ENCODE measurements at regions not wholly inside any gene's neighbourhood (a gene's known extent, or its start where the extent isn't known, plus 50 kb on each side); places are given as distances from the start of the nearest gene placed in this dataset.

- TF ChIP-seq REST (IDR thresholded peaks at IDR 0.05; ENCODE audit: low read depth, low read length) (no peak), ELF1 (IDR thresholded peaks at IDR 0.05) (no peak)
Observed at GRCh38 chr1:114224196-114224907, 70.7 kb upstream of the SYT6 start (continued).

- no peaks in the 10 kb centered on the region for H3K9me3 ChIP-seq
- WGBS (ENCODE audit: low lambda C conversion rate), result 63% methylated on average over 4 of the region's 4 CpGs
Observed at GRCh38 chr1:114222920-114223319, 69.3 kb upstream of the SYT6 start.

More at GRCh38 chr1:114222920-114223319, 69.3 kb upstream of the SYT6 start:
- ChIA-PET CTCF (no interaction called here), POLR2A (no interaction called here)
- Histone ChIP-seq H3K36me3 (replicated peaks in 1 of 2; ENCODE audit: control insufficient read depth in 1 of 2, insufficient read depth in 2 of 2, low read length in 1 of 2) (no peaks in the 10 kb centered on the region), H2AFZ (ENCODE audit: low read depth) (no peak overlapping the region), H3F3A (replicated peaks; ENCODE audit: insufficient read depth) (no peaks in the 10 kb centered on the region), H3K9me2 (no peaks in the 10 kb centered on the region), H3K79me2 (ENCODE audit: insufficient read depth) (no peaks in the 10 kb centered on the region), H4K20me1 (ENCODE audit: insufficient read depth) (no peaks in the 10 kb centered on the region), H3K4me2 (no peak overlapping the region), H3K9ac (no peak overlapping the region), H3K4me3 (ENCODE audit: low read depth in 2 of 2, low read length in 1 of 2) (no peak overlapping the region), H3K27me3 (ENCODE audit: insufficient read depth) (no peaks in the 10 kb centered on the region), H3K27ac (ENCODE audit: low read depth in 2 of 2, low read length in 1 of 2) (no peak overlapping the region), H3K4me1 (ENCODE audit: control insufficient read depth in 1 of 2, insufficient read depth in 2 of 2, low read depth in 1 of 2, low read length in 1 of 2) (peaks cover 0 to 17% of the 10 kb centered on the region in 2 experiments; a peak in 1 of 4 replicates)
- DNase-seq, result no peak
- TF ChIP-seq, protein P1, sequence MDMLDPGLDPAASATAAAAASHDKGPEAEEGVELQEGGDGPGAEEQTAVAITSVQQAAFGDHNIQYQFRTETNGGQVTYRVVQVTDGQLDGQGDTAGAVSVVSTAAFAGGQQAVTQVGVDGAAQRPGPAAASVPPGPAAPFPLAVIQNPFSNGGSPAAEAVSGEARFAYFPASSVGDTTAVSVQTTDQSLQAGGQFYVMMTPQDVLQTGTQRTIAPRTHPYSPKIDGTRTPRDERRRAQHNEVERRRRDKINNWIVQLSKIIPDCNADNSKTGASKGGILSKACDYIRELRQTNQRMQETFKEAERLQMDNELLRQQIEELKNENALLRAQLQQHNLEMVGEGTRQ (IDR thresholded peaks at IDR 0.05; ENCODE audit: borderline replicate concordance, low read depth, low read length), result no peak
- no peak for TF ChIP-seq EP300 (IDR thresholded peaks at IDR 0.05; ENCODE audit: borderline replicate concordance in 1 of 2, low read depth in 1 of 2, low read length in 1 of 2)
- TF ChIP-seq CTCF (IDR thresholded peaks at IDR 0.05), result no peak
- no peak for TF ChIP-seq SMC3 (IDR thresholded peaks at IDR 0.05; ENCODE audit: low read depth, low read length)
- no peak for TF ChIP-seq FOXJ3 (CRISPR knock-in tag; IDR thresholded peaks at IDR 0.05)
- no peak for TF ChIP-seq RXRA (IDR thresholded peaks at IDR 0.05; ENCODE audit: borderline replicate concordance, low read depth)
- TF ChIP-seq, protein P2, sequence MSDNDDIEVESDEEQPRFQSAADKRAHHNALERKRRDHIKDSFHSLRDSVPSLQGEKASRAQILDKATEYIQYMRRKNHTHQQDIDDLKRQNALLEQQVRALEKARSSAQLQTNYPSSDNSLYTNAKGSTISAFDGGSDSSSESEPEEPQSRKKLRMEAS (IDR thresholded peaks at IDR 0.05; ENCODE audit: low read depth), result no peak
- no peak for TF ChIP-seq EZH2phosphoT487 (IDR thresholded peaks at IDR 0.05; ENCODE audit: borderline replicate concordance, low read depth)
- TF ChIP-seq SIN3A (IDR thresholded peaks at IDR 0.05; ENCODE audit: borderline replicate concordance, low read depth, low read length), result no peak
- no peak for TF ChIP-seq RAD21 (IDR thresholded peaks at IDR 0.05; ENCODE audit: low read length)
- TF ChIP-seq, protein P3, sequence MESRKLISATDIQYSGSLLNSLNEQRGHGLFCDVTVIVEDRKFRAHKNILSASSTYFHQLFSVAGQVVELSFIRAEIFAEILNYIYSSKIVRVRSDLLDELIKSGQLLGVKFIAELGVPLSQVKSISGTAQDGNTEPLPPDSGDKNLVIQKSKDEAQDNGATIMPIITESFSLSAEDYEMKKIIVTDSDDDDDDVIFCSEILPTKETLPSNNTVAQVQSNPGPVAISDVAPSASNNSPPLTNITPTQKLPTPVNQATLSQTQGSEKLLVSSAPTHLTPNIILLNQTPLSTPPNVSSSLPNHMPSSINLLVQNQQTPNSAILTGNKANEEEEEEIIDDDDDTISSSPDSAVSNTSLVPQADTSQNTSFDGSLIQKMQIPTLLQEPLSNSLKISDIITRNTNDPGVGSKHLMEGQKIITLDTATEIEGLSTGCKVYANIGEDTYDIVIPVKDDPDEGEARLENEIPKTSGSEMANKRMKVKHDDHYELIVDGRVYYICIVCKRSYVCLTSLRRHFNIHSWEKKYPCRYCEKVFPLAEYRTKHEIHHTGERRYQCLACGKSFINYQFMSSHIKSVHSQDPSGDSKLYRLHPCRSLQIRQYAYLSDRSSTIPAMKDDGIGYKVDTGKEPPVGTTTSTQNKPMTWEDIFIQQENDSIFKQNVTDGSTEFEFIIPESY (IDR thresholded peaks at IDR 0.05; ENCODE audit: borderline replicate concordance, low read depth), result no peak
- no peak for TF ChIP-seq MEF2A (IDR thresholded peaks at IDR 0.05; ENCODE audit: borderline replicate concordance, low read depth)
- no peak for TF ChIP-seq NFIC (IDR thresholded peaks at IDR 0.05; ENCODE audit: borderline replicate concordance)
- TF ChIP-seq FOXM1 (IDR thresholded peaks at IDR 0.05; ENCODE audit: low read depth), result no peak
- no peak for TF ChIP-seq CHD2 (IDR thresholded peaks at IDR 0.05; ENCODE audit: low read length, partially characterized antibody)
- TF ChIP-seq TCF12 (IDR thresholded peaks at IDR 0.05), result no peak
- no peak for TF ChIP-seq FOSL2 (IDR thresholded peaks at IDR 0.05; ENCODE audit: borderline replicate concordance, low read depth)
- no peak for TF ChIP-seq MXI1 (IDR thresholded peaks at IDR 0.05; ENCODE audit: low read depth, low read length)
- no peak for TF ChIP-seq GATA2 (CRISPR knock-in tag; IDR thresholded peaks at IDR 0.05)
